Caco-2 (cell line): ENCODE measurements at regions not wholly inside any gene's neighbourhood (a gene's known extent, or its start where the extent isn't known, plus 50 kb on each side); places are given as distances from the start of the nearest gene placed in this dataset.
"Not testable (repeated sequence)": the region's sequence is repeated elsewhere in the genome, so short reads cannot be mapped to it uniquely, and the experiment has no call there.

ENCODE experiments used
- BruUV-seq: library from RNA; stranded (reverse); fragments of 400-500 nt; replicated peaks from 2 replicates; lab custom pipeline; 2021; lab: Mats Ljungman, UMichigan
- CTCF ChIA-PET: fragments of 300-600 bp; sonication (Branson Sonifier 250); formaldehyde crosslinking; loops from one replicate; lab custom pipeline; 2022; ENCODE audit warnings: antibody characterized with exemption; lab: Charles Lee
- POLR2A ChIA-PET: fragments of 300-600 bp; sonication (Branson Sonifier 250); formaldehyde crosslinking; loops from one replicate; lab custom pipeline; 2022; ENCODE audit warnings: antibody characterized with exemption; lab: Charles Lee
- DNase-seq, 2 experiments: peaks; one replicate each; pipeline versions ENCODE4 v3.0.0 to v3.0.0-alpha.2; 2020 to 2022
- H3K27me3 ChIP-seq: replicated peaks from 2 replicates; pipeline ENCODE4 v1.6.0; 2011; ENCODE audit warnings: low read length; ENCODE audit not compliant: control insufficient read depth, insufficient read depth
- H3K36me3 ChIP-seq: 2 replicates; pipeline ENCODE4 v1.5.1; 2011; ENCODE audit warnings: low read length; ENCODE audit not compliant: control insufficient read depth, insufficient read depth
- H3K4me1 ChIP-seq: fragments of 250-450 bp; sonication (Bioruptor Pico); 2 replicates; pipeline ENCODE4 v1.5.1; 2020; ENCODE audit warnings: mild to moderate bottlenecking
- H3K4me3 ChIP-seq: 2 replicates; pipeline ENCODE4 v1.5.1; 2011; ENCODE audit warnings: low read depth, mild to moderate bottlenecking, control low read depth, low read length
- H3K9me3 ChIP-seq: fragments of 250-450 bp; sonication (Bioruptor Pico); 2 replicates; pipeline ENCODE4 v1.5.1; 2020; ENCODE audit warnings: mild to moderate bottlenecking, moderate library complexity
- H3K27ac Mint-ChIP-seq: one replicate; pipeline ENCODE4 v1.8.0; 2022; ENCODE audit warnings: mixed read lengths; ENCODE audit not compliant: unreplicated experiment
- H3K27me3 Mint-ChIP-seq: one replicate; pipeline ENCODE4 v1.8.0; 2022; ENCODE audit warnings: mixed read lengths; ENCODE audit not compliant: insufficient read depth, unreplicated experiment
- H3K36me3 Mint-ChIP-seq: one replicate; pipeline ENCODE4 v1.8.0; 2022; ENCODE audit warnings: mild to moderate bottlenecking, mixed read lengths; ENCODE audit not compliant: insufficient read depth, unreplicated experiment
- H3K4me1 Mint-ChIP-seq: one replicate; pipeline ENCODE4 v1.8.0; 2022; ENCODE audit warnings: low read depth, mixed read lengths; ENCODE audit not compliant: unreplicated experiment
- H3K4me3 Mint-ChIP-seq: one replicate; pipeline ENCODE4 v1.8.0; 2022; ENCODE audit warnings: mild to moderate bottlenecking, moderate library complexity, mixed read lengths; ENCODE audit not compliant: unreplicated experiment
- H3K9me3 Mint-ChIP-seq: one replicate; pipeline ENCODE4 v1.8.0; 2022; ENCODE audit warnings: mixed read lengths; ENCODE audit not compliant: unreplicated experiment
- CTCF ChIP-seq, 2 experiments: fragments of 200-600 bp in 1 of 2; IDR thresholded peaks; 1 replicate in 1 of 2; 2 replicates in 1 of 2; pipeline versions ENCODE4 v1.5.1 to v1.8.0; 2011 to 2022; ENCODE audit warnings: antibody characterized with exemption in 1 of 2, control low read depth in 1 of 2, inconsistent platforms in 1 of 2, low read depth in 1 of 2, low read length in 1 of 2, mild to moderate bottlenecking in 1 of 2, moderate library complexity in 1 of 2; ENCODE audit not compliant: insufficient read depth in 1 of 2, severe bottlenecking in 1 of 2, unreplicated experiment in 1 of 2
- intact Hi-C: fragments of 100-400 bp; cut with micrococcal nuclease; formaldehyde crosslinking; loops from one replicate; pipeline ENCODE4 v1.10.0; 2022; ENCODE audit not compliant: unreplicated experiment

- CTCF ChIA-PET: no interaction called here
- no TSS peak for BruUV-seq
- Mint-ChIP-seq H3K27ac (no peak overlapping the region), H3K4me3 (no peak overlapping the region), H3K9me3 (no peaks in the 10 kb centered on the region), H3K36me3 (no peaks in the 10 kb centered on the region), H3K4me1 (no peaks in the 10 kb centered on the region), H3K27me3 (no peaks in the 10 kb centered on the region)
- intact Hi-C loops: no loop called here
- Histone ChIP-seq H3K36me3 (no peaks in the 10 kb centered on the region), H3K9me3 (no peaks in the 10 kb centered on the region), H3K27me3 (no peaks in the 10 kb centered on the region), H3K4me3 (no peak overlapping the region), H3K4me1 (no peaks in the 10 kb centered on the region)
- TF ChIP-seq CTCF (IDR thresholded peaks at IDR 0.05; ENCODE audit: insufficient read depth in 1 of 2, low read depth in 1 of 2, low read length in 1 of 2, severe bottlenecking in 1 of 2, unreplicated experiment in 1 of 2): no peak
- no peak for DNase-seq
- POLR2A ChIA-PET: no interaction called here
Measured at GRCh38 chr13:83450591-83450990, 431.7 kb downstream of the SLITRK1 start.

DNA sequence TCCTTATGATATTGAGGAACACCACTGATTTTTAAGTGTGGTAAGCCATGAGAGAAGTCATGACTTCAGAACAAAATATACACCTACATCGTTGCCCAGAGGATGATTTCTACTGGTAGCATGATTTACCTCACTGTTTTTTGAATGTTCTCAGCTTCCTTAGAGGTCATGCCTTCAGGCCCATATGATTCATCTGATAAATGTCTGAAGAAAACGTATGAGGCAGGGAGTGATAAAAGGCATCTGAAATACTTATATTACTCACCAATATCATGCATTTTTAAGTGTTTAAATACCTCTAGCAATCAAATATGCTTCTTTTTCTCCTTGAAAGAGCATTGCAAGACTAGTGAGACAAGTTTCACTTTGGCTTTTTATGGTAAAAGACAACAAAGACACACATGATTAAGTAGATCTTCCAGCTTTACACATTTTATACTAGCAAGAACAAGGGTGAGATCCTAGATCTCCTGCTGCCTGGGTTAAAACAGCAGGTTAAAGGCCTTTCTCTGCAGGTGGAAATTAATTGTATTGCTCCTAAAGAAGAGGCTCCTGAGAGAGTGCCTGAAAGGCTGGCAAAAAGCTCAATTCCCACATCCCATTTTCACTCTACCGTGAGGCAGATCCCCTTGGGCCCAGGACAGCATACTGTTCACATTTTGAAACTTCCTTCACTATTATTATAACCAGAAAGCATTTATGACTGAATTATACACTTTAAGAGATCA lies 432.4 kb downstream of the SLITRK1 start:
- POLR2A ChIA-PET: no interaction called here
- CTCF ChIA-PET: no interaction called here
- H3K4me3 Mint-ChIP-seq: no peak overlapping the region

DNA sequence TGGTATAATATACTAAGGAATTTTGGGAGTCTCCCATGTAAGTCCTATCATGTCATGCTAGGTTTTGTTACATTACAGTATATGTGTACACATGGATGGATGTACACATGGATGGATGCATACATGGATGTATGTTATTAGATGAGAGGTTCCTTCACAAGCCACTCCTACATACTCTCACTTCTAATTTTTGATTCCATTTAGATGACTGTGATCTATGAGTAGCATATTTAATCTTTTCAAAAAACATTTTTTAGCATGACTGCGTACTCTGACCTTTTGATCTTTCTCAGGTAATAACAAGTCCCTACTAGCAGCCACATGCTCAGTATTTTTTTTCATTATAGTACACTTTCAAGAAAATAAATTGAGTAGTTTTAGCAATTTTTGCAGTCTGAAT lies 441.8 kb downstream of the SLITRK1 start:
- Mint-ChIP-seq H3K27me3 (no peaks in the 10 kb centered on the region), H3K4me1 (no peaks in the 10 kb centered on the region), H3K4me3 (no peak overlapping the region), H3K27ac (no peak overlapping the region), H3K9me3 (no peaks in the 10 kb centered on the region), H3K36me3 (no peaks in the 10 kb centered on the region)
- Histone ChIP-seq H3K36me3 (no peaks in the 10 kb centered on the region), H3K4me1 (no peaks in the 10 kb centered on the region), H3K27me3 (no peaks in the 10 kb centered on the region), H3K9me3 (no peaks in the 10 kb centered on the region), H3K4me3 (no peak overlapping the region)
- ChIA-PET CTCF (no interaction called here), POLR2A (no interaction called here)
- intact Hi-C loops: no loop called here
- no peak for TF ChIP-seq CTCF (IDR thresholded peaks at IDR 0.05; ENCODE audit: insufficient read depth in 1 of 2, low read depth in 1 of 2, low read length in 1 of 2, severe bottlenecking in 1 of 2, unreplicated experiment in 1 of 2)
- no peak for DNase-seq
- BruUV-seq: no TSS peak

More for the DNA sequence above, 432.4 kb downstream of the SLITRK1 start:
- intact Hi-C loops: no loop called here
- no peak for DNase-seq
- Mint-ChIP-seq H3K4me1 (no peaks in the 10 kb centered on the region), H3K27me3 (no peaks in the 10 kb centered on the region), H3K27ac (no peak overlapping the region), H3K36me3 (no peaks in the 10 kb centered on the region), H3K9me3 (no peaks in the 10 kb centered on the region)
- no peak overlapping the region for H3K4me3 ChIP-seq
- H3K4me1 ChIP-seq: no peaks in the 10 kb centered on the region
- no peaks in the 10 kb centered on the region for H3K36me3 ChIP-seq
- BruUV-seq: no TSS peak
- TF ChIP-seq CTCF (IDR thresholded peaks at IDR 0.05; ENCODE audit: insufficient read depth in 1 of 2, low read depth in 1 of 2, low read length in 1 of 2, severe bottlenecking in 1 of 2, unreplicated experiment in 1 of 2): no peak
- H3K9me3 ChIP-seq: no peaks in the 10 kb centered on the region
- no peaks in the 10 kb centered on the region for H3K27me3 ChIP-seq

- H3K27me3 Mint-ChIP-seq, H3K4me3 ChIP-seq, H3K9me3 Mint-ChIP-seq, H3K4me3 Mint-ChIP-seq, H3K27ac Mint-ChIP-seq, CTCF ChIA-PET, H3K36me3 Mint-ChIP-seq, H3K4me1 Mint-ChIP-seq, H3K4me1 ChIP-seq, DNase-seq, intact Hi-C loops, H3K36me3 ChIP-seq, POLR2A ChIA-PET, BruUV-seq, H3K27me3 ChIP-seq, H3K9me3 ChIP-seq: not testable (repeated sequence)
Measured at GRCh38 chr13:83439464-83439863, 442.8 kb downstream of the SLITRK1 start.
